ENCODE measurements at regions not wholly inside any gene's neighbourhood (a gene's known extent, or its start where the extent isn't known, plus 50 kb on each side); places are given as distances from the start of the nearest gene placed in this dataset.

DNA sequence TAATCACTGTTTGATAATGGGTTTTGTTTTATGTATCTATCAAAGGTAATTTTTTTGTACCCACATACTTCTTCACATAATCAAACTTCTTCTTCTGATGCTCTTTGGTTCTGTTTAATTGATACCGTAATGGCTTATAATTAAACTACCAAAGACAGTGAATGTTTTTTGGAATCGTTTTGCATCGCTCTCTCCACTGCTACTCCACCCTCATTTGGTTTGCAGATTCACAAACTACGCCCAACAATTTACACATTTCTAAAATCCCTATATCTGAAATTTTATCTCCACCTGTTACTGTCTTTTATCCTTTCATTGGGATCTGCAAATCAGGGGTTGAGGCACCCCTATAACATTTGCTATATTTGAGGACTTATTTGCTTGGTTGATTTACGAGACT lies 319.6 kb downstream of the RWDD3 start:
- no peak overlapping the region for H3K27ac ChIP-seq (ENCODE audit: low read depth in 2 of 2, low read length in 1 of 2)
- H3K27me3 ChIP-seq (ENCODE audit: control insufficient read depth in 1 of 2, insufficient read depth in 2 of 2, low read length in 2 of 2), result no peaks in the 10 kb centered on the region
- 92% methylated on average over 5 of the region's 5 CpGs for WGBS, 2 donors
- no peaks in the 10 kb centered on the region for H3K36me3 ChIP-seq (ENCODE audit: control insufficient read depth in 2 of 2, insufficient read depth in 2 of 2, low read length in 1 of 2)
- H3K9me3 ChIP-seq (ENCODE audit: control insufficient read depth in 2 of 2, insufficient read depth in 1 of 2, low read depth in 1 of 2, low read length in 1 of 2), result peaks cover 0 to 3% of the 10 kb centered on the region in 2 donors
- no peaks in the 10 kb centered on the region for H3K4me1 ChIP-seq (ENCODE audit: control insufficient read depth in 2 of 2, insufficient read depth in 2 of 2, low read length in 1 of 2)
- no peak overlapping the region for H3K4me3 ChIP-seq (ENCODE audit: low read depth in 1 of 2, low read length in 2 of 2)

- WGBS, 2 donors, result 69 to 70% methylated on average over 2 of the region's 2 CpGs
- Histone ChIP-seq H3K27me3 (ENCODE audit: control insufficient read depth in 1 of 2, insufficient read depth in 2 of 2, low read length in 2 of 2) (no peaks in the 10 kb centered on the region), H3K36me3 (ENCODE audit: control insufficient read depth in 2 of 2, insufficient read depth in 2 of 2, low read length in 1 of 2) (no peaks in the 10 kb centered on the region), H3K4me1 (ENCODE audit: control insufficient read depth in 2 of 2, insufficient read depth in 2 of 2, low read length in 1 of 2) (no peaks in the 10 kb centered on the region), H3K27ac (ENCODE audit: low read depth in 2 of 2, low read length in 1 of 2) (no peak overlapping the region), H3K9me3 (ENCODE audit: control insufficient read depth in 2 of 2, insufficient read depth in 1 of 2, low read depth in 1 of 2, low read length in 1 of 2) (peaks cover 0 to 3% of the 10 kb centered on the region in 2 donors), H3K4me3 (ENCODE audit: low read depth in 1 of 2, low read length in 2 of 2) (no peak overlapping the region)
Measured at GRCh38 chr1:95554408-95554807, 320.4 kb downstream of the RWDD3 start.

DNA sequence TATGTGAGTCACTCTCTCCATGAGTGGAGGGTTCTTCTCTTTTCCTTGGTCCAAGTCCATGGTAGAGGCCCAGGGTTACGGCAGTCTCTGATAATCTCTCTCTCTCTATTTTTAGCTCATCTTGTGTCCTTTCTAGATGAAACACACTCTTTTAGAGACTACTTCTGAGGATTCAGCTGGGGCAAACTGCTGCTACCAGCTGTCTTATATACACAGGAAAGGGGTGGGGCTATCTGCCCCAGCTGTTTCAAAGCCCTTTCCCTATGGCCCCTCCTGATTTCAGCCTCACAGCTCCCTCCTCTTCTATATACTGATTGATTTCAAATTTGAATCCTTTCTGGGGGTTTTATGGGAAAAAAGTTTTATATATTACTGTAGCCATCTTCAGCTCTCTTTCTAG lies 324.8 kb downstream of the RWDD3 start:
- Histone ChIP-seq H3K27ac (ENCODE audit: low read depth in 2 of 2, low read length in 1 of 2) (no peak overlapping the region), H3K9me3 (ENCODE audit: control insufficient read depth in 2 of 2, insufficient read depth in 1 of 2, low read depth in 1 of 2, low read length in 1 of 2) (peaks cover 0 to 3% of the 10 kb centered on the region in 2 donors), H3K4me1 (ENCODE audit: control insufficient read depth in 2 of 2, insufficient read depth in 2 of 2, low read length in 1 of 2) (no peaks in the 10 kb centered on the region), H3K4me3 (ENCODE audit: low read depth in 1 of 2, low read length in 2 of 2) (no peak overlapping the region), H3K36me3 (ENCODE audit: control insufficient read depth in 2 of 2, insufficient read depth in 2 of 2, low read length in 1 of 2) (no peaks in the 10 kb centered on the region), H3K27me3 (ENCODE audit: control insufficient read depth in 1 of 2, insufficient read depth in 2 of 2, low read length in 2 of 2) (no peaks in the 10 kb centered on the region)
- WGBS, 2 donors, result 74 to 86% methylated on average over 1 of the region's 1 CpG

DNA sequence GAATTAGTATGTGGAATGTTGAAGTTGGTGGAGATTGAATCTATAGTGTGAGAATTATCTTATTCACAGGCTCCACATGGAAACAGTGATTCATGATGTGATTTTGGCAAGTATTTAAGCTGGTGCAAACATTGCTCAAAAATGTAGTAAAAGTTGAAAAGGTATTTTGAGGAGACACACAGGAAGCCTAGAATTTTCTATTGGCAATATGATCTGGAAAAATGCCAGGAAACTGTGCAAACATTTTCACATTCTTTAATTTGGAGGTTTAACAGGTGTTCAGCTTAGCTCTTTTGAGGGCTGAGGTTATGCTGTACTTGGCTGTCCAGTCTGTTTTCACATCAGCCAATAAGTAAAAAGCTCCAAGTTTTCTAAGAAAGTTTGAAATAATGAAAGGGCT lies 327.3 kb downstream of the RWDD3 start:
- Histone ChIP-seq H3K36me3 (ENCODE audit: control insufficient read depth in 2 of 2, insufficient read depth in 2 of 2, low read length in 1 of 2) (no peaks in the 10 kb centered on the region), H3K9me3 (ENCODE audit: control insufficient read depth in 2 of 2, insufficient read depth in 1 of 2, low read depth in 1 of 2, low read length in 1 of 2) (peaks cover 0 to under 1% of the 10 kb centered on the region in 2 donors), H3K4me3 (ENCODE audit: low read depth in 1 of 2, low read length in 2 of 2) (no peak overlapping the region), H3K4me1 (ENCODE audit: control insufficient read depth in 2 of 2, insufficient read depth in 2 of 2, low read length in 1 of 2) (no peaks in the 10 kb centered on the region), H3K27me3 (ENCODE audit: control insufficient read depth in 1 of 2, insufficient read depth in 2 of 2, low read length in 2 of 2) (no peaks in the 10 kb centered on the region), H3K27ac (ENCODE audit: low read depth in 2 of 2, low read length in 1 of 2) (no peak overlapping the region)

DNA sequence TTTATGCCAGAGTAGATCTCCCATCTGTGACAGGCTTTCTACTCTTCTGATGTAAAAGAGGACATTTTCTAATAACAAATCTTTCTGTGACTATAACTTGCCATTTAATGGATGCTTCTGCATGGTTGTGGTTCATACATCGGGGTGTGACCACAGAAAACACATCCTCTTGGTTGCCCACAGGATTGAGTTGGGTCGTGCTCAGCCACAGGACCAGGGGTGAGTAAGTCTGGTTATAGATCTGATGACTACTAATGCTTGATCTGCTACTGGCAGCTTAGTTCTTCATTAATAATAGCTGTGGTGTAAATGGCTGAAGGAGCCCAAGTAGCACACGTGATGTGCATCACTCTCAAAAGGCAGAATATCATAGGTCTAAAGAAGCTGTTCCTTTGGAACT lies 328.2 kb downstream of the RWDD3 start:
- Histone ChIP-seq H3K36me3 (ENCODE audit: control insufficient read depth in 2 of 2, insufficient read depth in 2 of 2, low read length in 1 of 2) (no peaks in the 10 kb centered on the region), H3K4me1 (ENCODE audit: control insufficient read depth in 2 of 2, insufficient read depth in 2 of 2, low read length in 1 of 2) (no peaks in the 10 kb centered on the region), H3K27me3 (ENCODE audit: control insufficient read depth in 1 of 2, insufficient read depth in 2 of 2, low read length in 2 of 2) (no peaks in the 10 kb centered on the region), H3K27ac (ENCODE audit: low read depth in 2 of 2, low read length in 1 of 2) (no peak overlapping the region), H3K9me3 (ENCODE audit: control insufficient read depth in 2 of 2, insufficient read depth in 1 of 2, low read depth in 1 of 2, low read length in 1 of 2) (no peaks in the 10 kb centered on the region), H3K4me3 (ENCODE audit: low read depth in 1 of 2, low read length in 2 of 2) (no peak overlapping the region)
- WGBS, 2 donors, result 81 to 82% methylated on average over 3 of the region's 3 CpGs

- Histone ChIP-seq H3K4me3 (ENCODE audit: low read depth in 1 of 2, low read length in 2 of 2) (no peak overlapping the region), H3K27ac (ENCODE audit: low read depth in 2 of 2, low read length in 1 of 2) (no peak overlapping the region), H3K36me3 (ENCODE audit: control insufficient read depth in 2 of 2, insufficient read depth in 2 of 2, low read length in 1 of 2) (no peaks in the 10 kb centered on the region), H3K4me1 (ENCODE audit: control insufficient read depth in 2 of 2, insufficient read depth in 2 of 2, low read length in 1 of 2) (no peaks in the 10 kb centered on the region), H3K9me3 (ENCODE audit: control insufficient read depth in 2 of 2, insufficient read depth in 1 of 2, low read depth in 1 of 2, low read length in 1 of 2) (no peaks in the 10 kb centered on the region), H3K27me3 (ENCODE audit: control insufficient read depth in 1 of 2, insufficient read depth in 2 of 2, low read length in 2 of 2) (no peaks in the 10 kb centered on the region)
- 84 to 87% methylated on average over 3 of the region's 3 CpGs for WGBS, 2 donors
Measured at GRCh38 chr1:95572002-95572401, 338.0 kb downstream of the RWDD3 start.

GRCh38 chr1:95572962-95573361 lies 339.0 kb downstream of the RWDD3 start:
- H3K4me3 ChIP-seq (ENCODE audit: low read depth in 1 of 2, low read length in 2 of 2), result no peak overlapping the region
- WGBS, 2 donors, result 78 to 80% methylated on average over 3 of the region's 3 CpGs
- H3K27ac ChIP-seq (ENCODE audit: low read depth in 2 of 2, low read length in 1 of 2), result no peak overlapping the region
- H3K27me3 ChIP-seq (ENCODE audit: control insufficient read depth in 1 of 2, insufficient read depth in 2 of 2, low read length in 2 of 2), result no peaks in the 10 kb centered on the region
- H3K9me3 ChIP-seq (ENCODE audit: control insufficient read depth in 2 of 2, insufficient read depth in 1 of 2, low read depth in 1 of 2, low read length in 1 of 2), result no peaks in the 10 kb centered on the region
- no peaks in the 10 kb centered on the region for H3K4me1 ChIP-seq (ENCODE audit: control insufficient read depth in 2 of 2, insufficient read depth in 2 of 2, low read length in 1 of 2)
- H3K36me3 ChIP-seq (ENCODE audit: control insufficient read depth in 2 of 2, insufficient read depth in 2 of 2, low read length in 1 of 2), result no peaks in the 10 kb centered on the region

- Histone ChIP-seq H3K4me1 (ENCODE audit: control insufficient read depth in 2 of 2, insufficient read depth in 2 of 2, low read length in 1 of 2) (no peaks in the 10 kb centered on the region), H3K4me3 (ENCODE audit: low read depth in 1 of 2, low read length in 2 of 2) (no peak overlapping the region), H3K9me3 (ENCODE audit: control insufficient read depth in 2 of 2, insufficient read depth in 1 of 2, low read depth in 1 of 2, low read length in 1 of 2) (no peaks in the 10 kb centered on the region), H3K27ac (ENCODE audit: low read depth in 2 of 2, low read length in 1 of 2) (no peak overlapping the region), H3K27me3 (ENCODE audit: control insufficient read depth in 1 of 2, insufficient read depth in 2 of 2, low read length in 2 of 2) (no peaks in the 10 kb centered on the region), H3K36me3 (ENCODE audit: control insufficient read depth in 2 of 2, insufficient read depth in 2 of 2, low read length in 1 of 2) (no peaks in the 10 kb centered on the region)
- WGBS, 2 donors, result 82 to 91% methylated on average over 3 of the region's 3 CpGs
Measured at GRCh38 chr1:95575291-95575690, 341.3 kb downstream of the RWDD3 start.

DNA sequence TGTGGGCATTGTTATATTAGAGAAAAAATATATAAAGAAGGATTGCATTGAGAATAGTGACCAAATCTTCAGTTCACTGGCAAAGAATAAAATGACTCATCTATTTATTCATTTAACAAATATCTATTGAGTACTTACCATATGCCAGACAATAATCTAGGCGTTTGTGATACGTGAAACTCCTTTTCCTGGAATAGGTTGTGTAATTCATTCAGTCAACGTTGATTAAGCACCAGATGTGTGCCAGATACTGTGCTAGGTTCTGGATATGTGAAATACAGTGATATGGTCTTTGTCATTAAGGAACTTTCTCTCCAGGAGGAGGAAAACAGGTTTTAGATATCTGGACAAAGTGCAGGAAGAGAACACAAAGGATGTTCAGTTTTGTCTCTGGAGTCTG lies 344.5 kb downstream of the RWDD3 start:
- Histone ChIP-seq H3K4me1 (ENCODE audit: control insufficient read depth in 2 of 2, insufficient read depth in 2 of 2, low read length in 1 of 2) (no peaks in the 10 kb centered on the region), H3K36me3 (ENCODE audit: control insufficient read depth in 2 of 2, insufficient read depth in 2 of 2, low read length in 1 of 2) (no peaks in the 10 kb centered on the region), H3K9me3 (ENCODE audit: control insufficient read depth in 2 of 2, insufficient read depth in 1 of 2, low read depth in 1 of 2, low read length in 1 of 2) (no peaks in the 10 kb centered on the region), H3K27me3 (ENCODE audit: control insufficient read depth in 1 of 2, insufficient read depth in 2 of 2, low read length in 2 of 2) (no peaks in the 10 kb centered on the region), H3K4me3 (ENCODE audit: low read depth in 1 of 2, low read length in 2 of 2) (no peak overlapping the region), H3K27ac (ENCODE audit: low read depth in 2 of 2, low read length in 1 of 2) (no peak overlapping the region)
- 34 to 42% methylated on average over 3 of the region's 3 CpGs for WGBS, 2 donors

GRCh38 chr1:95582191-95582590 lies 348.2 kb downstream of the RWDD3 start:
- Histone ChIP-seq H3K27ac (ENCODE audit: low read depth in 2 of 2, low read length in 1 of 2) (no peak overlapping the region), H3K27me3 (ENCODE audit: control insufficient read depth in 1 of 2, insufficient read depth in 2 of 2, low read length in 2 of 2) (no peaks in the 10 kb centered on the region), H3K4me1 (ENCODE audit: control insufficient read depth in 2 of 2, insufficient read depth in 2 of 2, low read length in 1 of 2) (no peaks in the 10 kb centered on the region), H3K9me3 (ENCODE audit: control insufficient read depth in 2 of 2, insufficient read depth in 1 of 2, low read depth in 1 of 2, low read length in 1 of 2) (no peaks in the 10 kb centered on the region), H3K4me3 (ENCODE audit: low read depth in 1 of 2, low read length in 2 of 2) (no peak overlapping the region), H3K36me3 (ENCODE audit: control insufficient read depth in 2 of 2, insufficient read depth in 2 of 2, low read length in 1 of 2) (no peaks in the 10 kb centered on the region)
- 81 to 91% methylated on average over 1 of the region's 1 CpG for WGBS, 2 donors

Measured in esophagus (tissue), 2 donors.